Fibroblast of mammary gland (primary cell): ENCODE measurements at regions not wholly inside any gene's neighbourhood (a gene's known extent, or its start where the extent isn't known, plus 50 kb on each side); places are given as distances from the start of the nearest gene placed in this dataset.
"Not testable (repeated sequence)": the region's sequence is repeated elsewhere in the genome, so short reads cannot be mapped to it uniquely, and the experiment has no call there.

ENCODE experiments used
- DNase-seq: peaks from one replicate; pipeline ENCODE4 v3.0.0-alpha.2; 2010; ENCODE audit warnings: low read depth
- H3K4me3 ChIP-seq: 2 replicates; pipeline ENCODE4 v1.5.1; 2011; ENCODE audit warnings: low read depth, mild to moderate bottlenecking, low read length, moderate library complexity; ENCODE audit not compliant: control insufficient read depth
- CTCF ChIP-seq: conservative IDR thresholded peaks from 2 replicates; pipeline ENCODE4 v1.5.1; 2011; ENCODE audit warnings: low read depth, low read length, inconsistent platforms; ENCODE audit not compliant: control insufficient read depth, insufficient read depth

- no peak for TF ChIP-seq CTCF
- no peak for DNase-seq
- no peak overlapping the region for H3K4me3 ChIP-seq
These were observed 783.3 kb upstream of the SEMA6A start for GRCh38 chr5:117357886-117358285.

GRCh38 chr5:117347280-117347679 is 772.7 kb upstream of the SEMA6A start:
- no peak overlapping the region for H3K4me3 ChIP-seq
- DNase-seq, result no peak
- TF ChIP-seq CTCF, result no peak

- not testable (repeated sequence) for H3K4me3 ChIP-seq, DNase-seq
These were observed 769.1 kb upstream of the SEMA6A start for GRCh38 chr5:117343726-117344125.

- no peak for TF ChIP-seq CTCF
- no peak overlapping the region for H3K4me3 ChIP-seq
- DNase-seq, result no peak
These were observed 762.6 kb upstream of the SEMA6A start for GRCh38 chr5:117337064-117337749.

GRCh38 chr5:117336208-117336607 is 761.6 kb upstream of the SEMA6A start:
- DNase-seq, result no peak
- no peak overlapping the region for H3K4me3 ChIP-seq
- no peak for TF ChIP-seq CTCF

- DNase-seq, result no peak
- no peak for TF ChIP-seq CTCF
- no peak overlapping the region for H3K4me3 ChIP-seq
These were observed 758.4 kb upstream of the SEMA6A start for GRCh38 chr5:117333011-117333410.

- no peak for DNase-seq
- H3K4me3 ChIP-seq, result no peak overlapping the region
- no peak for TF ChIP-seq CTCF
These were observed 757.7 kb upstream of the SEMA6A start for GRCh38 chr5:117332341-117332740.
